ENCODE measurements at regions not wholly inside any gene's neighbourhood (a gene's known extent, or its start where the extent isn't known, plus 50 kb on each side); places are given as distances from the start of the nearest gene placed in this dataset.

DNA sequence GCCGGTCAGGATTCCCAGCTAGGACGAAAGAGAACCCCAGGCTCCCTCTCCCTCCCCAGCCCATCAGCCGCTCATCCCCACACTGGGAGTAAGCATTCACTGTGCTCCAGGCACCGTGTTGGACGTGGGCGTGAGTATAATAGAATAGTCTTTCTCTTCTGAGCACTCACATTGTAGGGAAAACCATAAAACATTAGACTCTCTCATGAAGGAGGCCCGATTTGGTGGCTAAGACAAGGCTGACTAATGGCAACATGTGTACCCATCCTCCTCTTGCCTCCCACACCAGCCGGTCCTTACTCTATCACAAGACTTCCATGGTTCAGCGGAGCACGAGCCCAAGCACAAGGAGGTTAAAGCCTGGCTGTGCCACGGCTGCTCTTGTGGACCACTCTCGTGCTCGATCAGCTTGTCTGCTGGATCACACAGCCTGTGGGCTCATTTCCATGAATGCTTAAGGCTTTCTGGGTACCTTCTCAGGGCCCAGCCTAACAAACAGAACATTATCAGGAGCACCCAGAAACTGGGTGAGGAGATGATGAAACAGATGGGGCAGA, 540.9 kb upstream of the RAB6C start:
- Histone ChIP-seq H3K9me3 (ENCODE audit: low read depth, low read length) (no peaks in the 10 kb centered on the region), H3K4me3 (ENCODE audit: low read length) (no peak overlapping the region), H3K27me3 (ENCODE audit: insufficient read depth, low read length) (no peaks in the 10 kb centered on the region), H3K4me1 (ENCODE audit: insufficient read depth, low read length) (no peaks in the 10 kb centered on the region)

GRCh38 chr2:129439406-129440302, 539.8 kb upstream of the RAB6C start:
- Histone ChIP-seq H3K4me3 (ENCODE audit: low read length) (no peak overlapping the region), H3K9me3 (ENCODE audit: low read depth, low read length) (no peaks in the 10 kb centered on the region), H3K4me1 (ENCODE audit: insufficient read depth, low read length) (no peaks in the 10 kb centered on the region), H3K27me3 (ENCODE audit: insufficient read depth, low read length) (no peaks in the 10 kb centered on the region)

- no peaks in the 10 kb centered on the region for H3K9me3 ChIP-seq (ENCODE audit: low read depth, low read length)
- H3K27me3 ChIP-seq (ENCODE audit: insufficient read depth, low read length): no peaks in the 10 kb centered on the region
- no peaks in the 10 kb centered on the region for H3K4me1 ChIP-seq (ENCODE audit: insufficient read depth, low read length)
- H3K4me3 ChIP-seq (ENCODE audit: low read length): no peak overlapping the region
These were observed 537.9 kb upstream of the RAB6C start for GRCh38 chr2:129441610-129442009.

DNA sequence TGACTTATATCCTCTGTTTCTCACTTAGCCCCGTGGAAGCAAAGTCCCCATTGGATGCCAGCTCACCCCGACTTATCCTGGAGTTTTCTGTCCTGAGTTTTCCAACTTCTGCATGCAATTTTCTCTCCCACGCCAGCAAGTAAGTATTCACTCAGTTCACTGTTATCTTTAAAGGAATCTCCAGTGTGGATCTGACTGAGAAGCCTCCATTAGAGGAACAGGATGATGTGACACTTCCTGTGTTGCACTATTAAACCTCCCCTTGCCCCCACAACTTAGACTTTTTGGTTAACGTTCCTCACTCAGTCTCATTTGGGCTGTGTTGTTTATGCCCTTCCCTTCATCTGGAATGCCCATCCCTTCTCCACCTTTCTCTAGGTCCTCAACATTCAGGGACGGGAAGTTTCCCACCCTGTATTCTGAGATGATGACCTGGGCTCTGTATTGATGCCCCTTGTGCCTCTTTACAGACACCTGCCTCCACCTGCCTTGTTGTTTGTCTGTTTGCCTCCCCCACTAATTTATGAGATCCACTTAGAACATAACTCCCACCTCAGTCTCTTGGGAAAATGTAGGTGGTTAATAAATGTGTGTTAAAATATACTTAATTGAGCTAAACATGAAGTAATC, 536.1 kb upstream of the RAB6C start:
- Histone ChIP-seq H3K4me3 (ENCODE audit: low read length) (no peak overlapping the region), H3K9me3 (ENCODE audit: low read depth, low read length) (no peaks in the 10 kb centered on the region), H3K4me1 (ENCODE audit: insufficient read depth, low read length) (no peaks in the 10 kb centered on the region), H3K27me3 (ENCODE audit: insufficient read depth, low read length) (no peaks in the 10 kb centered on the region)

DNA sequence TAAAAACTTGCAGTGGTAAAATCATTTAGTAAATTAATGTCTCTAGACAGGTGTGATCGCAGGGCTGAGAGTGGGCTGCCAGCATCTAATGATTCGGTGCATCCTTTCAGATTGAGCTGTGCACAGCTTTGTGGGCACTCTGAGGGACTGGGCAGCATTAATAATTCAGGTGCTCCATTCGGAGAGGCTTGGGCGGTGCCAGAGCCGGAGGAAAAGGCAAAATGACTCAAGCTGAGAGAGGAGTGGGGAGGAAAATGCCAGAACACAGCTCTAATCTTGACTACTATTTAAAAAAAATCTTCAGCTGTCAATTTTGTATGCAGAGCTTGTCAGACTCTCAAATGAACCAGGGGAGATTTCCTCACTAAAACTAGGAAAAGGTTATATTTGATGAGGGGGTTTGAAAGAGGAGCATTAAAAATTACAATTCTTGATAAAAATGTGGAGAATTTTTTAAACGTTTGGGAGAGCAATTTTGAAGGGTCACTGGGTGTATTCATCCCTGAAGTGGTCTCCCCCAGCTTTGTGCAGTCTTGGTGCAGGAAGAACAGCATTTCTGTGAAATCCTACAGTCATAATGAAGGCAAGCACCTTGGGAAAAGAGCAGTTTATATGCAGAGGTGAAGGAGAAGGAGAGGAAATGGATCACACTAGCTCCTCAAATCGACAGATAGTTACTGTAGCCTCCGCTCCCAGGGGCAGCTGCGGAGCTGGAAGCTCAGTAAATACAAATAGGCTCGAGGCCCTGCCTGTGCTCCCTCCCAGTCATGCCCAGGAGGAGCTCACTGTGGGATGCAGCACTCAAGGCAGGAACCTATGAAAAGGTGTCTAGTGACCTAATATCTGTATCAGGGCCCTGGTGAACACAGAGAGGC, 535.4 kb upstream of the RAB6C start:
- Histone ChIP-seq H3K27me3 (ENCODE audit: insufficient read depth, low read length) (no peaks in the 10 kb centered on the region), H3K4me3 (ENCODE audit: low read length) (no peak overlapping the region), H3K4me1 (ENCODE audit: insufficient read depth, low read length) (no peaks in the 10 kb centered on the region), H3K9me3 (ENCODE audit: low read depth, low read length) (no peaks in the 10 kb centered on the region)

- H3K4me1 ChIP-seq (ENCODE audit: insufficient read depth, low read length): no peaks in the 10 kb centered on the region
- H3K27me3 ChIP-seq (ENCODE audit: insufficient read depth, low read length): no peaks in the 10 kb centered on the region
- H3K9me3 ChIP-seq (ENCODE audit: low read depth, low read length): no peaks in the 10 kb centered on the region
- H3K4me3 ChIP-seq (ENCODE audit: low read length): no peak overlapping the region
These were observed 534.7 kb upstream of the RAB6C start for GRCh38 chr2:129444751-129445150.

DNA sequence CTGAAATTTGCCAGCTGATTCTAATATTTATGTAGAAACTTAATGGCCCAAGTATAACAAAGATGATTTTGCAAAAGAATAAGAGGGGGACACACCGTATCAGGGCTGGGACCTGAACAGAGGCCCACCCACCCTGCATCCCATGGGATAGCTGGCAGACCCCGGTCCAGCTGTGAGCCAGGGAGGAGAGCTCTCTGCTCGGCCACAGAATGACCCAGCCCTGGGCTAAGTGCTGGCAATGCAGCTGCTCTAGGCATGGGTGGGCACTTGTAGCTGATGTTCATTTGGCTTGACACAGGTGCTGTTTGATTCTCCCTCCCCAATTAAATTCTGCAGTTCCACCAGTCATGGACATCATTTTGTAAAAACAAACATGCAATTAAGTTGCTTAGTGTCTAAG, 522.8 kb upstream of the RAB6C start:
- Histone ChIP-seq H3K4me3 (ENCODE audit: low read length) (no peak overlapping the region), H3K4me1 (ENCODE audit: insufficient read depth, low read length) (no peaks in the 10 kb centered on the region), H3K9me3 (ENCODE audit: low read depth, low read length) (no peaks in the 10 kb centered on the region), H3K27me3 (ENCODE audit: insufficient read depth, low read length) (no peaks in the 10 kb centered on the region)

- H3K27me3 ChIP-seq (ENCODE audit: insufficient read depth, low read length): no peaks in the 10 kb centered on the region
- no peak overlapping the region for H3K4me3 ChIP-seq (ENCODE audit: low read length)
- H3K9me3 ChIP-seq (ENCODE audit: low read depth, low read length): no peaks in the 10 kb centered on the region
- no peaks in the 10 kb centered on the region for H3K4me1 ChIP-seq (ENCODE audit: insufficient read depth, low read length)
These were observed 522.1 kb upstream of the RAB6C start for GRCh38 chr2:129457277-129457818.

DNA sequence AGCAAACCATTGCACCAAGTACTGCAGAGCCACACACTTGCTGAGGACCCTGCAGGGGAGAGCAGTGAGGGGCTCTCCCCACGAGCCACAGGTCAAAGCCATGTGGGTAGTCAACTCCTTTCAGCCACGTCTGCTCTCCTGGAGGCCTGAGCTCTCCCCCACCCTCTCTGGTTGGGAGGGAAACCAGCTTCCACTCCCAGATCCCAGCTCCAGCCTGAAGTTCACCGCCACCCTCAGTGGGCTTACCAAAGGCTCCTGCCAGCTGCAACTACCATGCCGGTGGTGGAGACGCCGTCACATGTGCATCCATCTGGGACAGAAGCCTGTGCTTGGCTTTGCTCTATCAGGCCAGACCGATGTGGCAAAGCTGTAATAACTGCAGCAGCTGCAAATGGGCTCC, 521.5 kb upstream of the RAB6C start:
- Histone ChIP-seq H3K9me3 (ENCODE audit: low read depth, low read length) (no peaks in the 10 kb centered on the region), H3K4me3 (ENCODE audit: low read length) (no peak overlapping the region), H3K4me1 (ENCODE audit: insufficient read depth, low read length) (no peaks in the 10 kb centered on the region), H3K27me3 (ENCODE audit: insufficient read depth, low read length) (no peaks in the 10 kb centered on the region)

DNA sequence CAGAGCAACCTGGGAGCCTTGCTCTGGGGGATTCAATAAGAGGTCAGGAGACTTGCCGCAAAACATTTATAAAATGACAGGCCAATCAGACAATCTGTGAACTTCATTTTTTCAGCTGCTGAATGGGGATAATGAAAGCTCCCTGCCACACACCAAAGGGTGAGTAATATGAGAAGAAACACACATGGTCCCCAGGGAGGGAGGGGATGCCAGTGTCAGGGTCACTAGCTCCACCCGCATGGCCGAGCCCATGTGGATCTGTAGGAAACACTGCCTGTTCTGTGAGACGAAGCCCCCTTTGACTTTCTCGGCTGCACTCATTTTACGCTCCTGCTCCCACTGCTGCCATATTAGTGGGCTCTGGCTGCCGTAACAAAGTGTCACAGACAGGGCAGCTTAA, 521.0 kb upstream of the RAB6C start:
- Histone ChIP-seq H3K27me3 (ENCODE audit: insufficient read depth, low read length) (no peaks in the 10 kb centered on the region), H3K4me3 (ENCODE audit: low read length) (no peak overlapping the region), H3K4me1 (ENCODE audit: insufficient read depth, low read length) (no peaks in the 10 kb centered on the region), H3K9me3 (ENCODE audit: low read depth, low read length) (no peaks in the 10 kb centered on the region)

GRCh38 chr2:129459200-129459876, 520.1 kb upstream of the RAB6C start:
- Histone ChIP-seq H3K9me3 (ENCODE audit: low read depth, low read length) (no peaks in the 10 kb centered on the region), H3K4me3 (ENCODE audit: low read length) (no peak overlapping the region), H3K4me1 (ENCODE audit: insufficient read depth, low read length) (no peaks in the 10 kb centered on the region), H3K27me3 (ENCODE audit: insufficient read depth, low read length) (no peaks in the 10 kb centered on the region)

- no peaks in the 10 kb centered on the region for H3K27me3 ChIP-seq (ENCODE audit: insufficient read depth, low read length)
- no peak overlapping the region for H3K4me3 ChIP-seq (ENCODE audit: low read length)
- H3K4me1 ChIP-seq (ENCODE audit: insufficient read depth, low read length): no peaks in the 10 kb centered on the region
- no peaks in the 10 kb centered on the region for H3K9me3 ChIP-seq (ENCODE audit: low read depth, low read length)
These were observed 519.6 kb upstream of the RAB6C start for GRCh38 chr2:129459881-129460280.

GRCh38 chr2:129460299-129461198, 518.9 kb upstream of the RAB6C start:
- Histone ChIP-seq H3K4me3 (ENCODE audit: low read length) (no peak overlapping the region), H3K27me3 (ENCODE audit: insufficient read depth, low read length) (no peaks in the 10 kb centered on the region), H3K4me1 (ENCODE audit: insufficient read depth, low read length) (no peaks in the 10 kb centered on the region)

More at GRCh38 chr2:129460299-129461198, 518.9 kb upstream of the RAB6C start:
- H3K9me3 ChIP-seq (ENCODE audit: low read depth, low read length): no peaks in the 10 kb centered on the region

Data from mononuclear cell (primary cell).